Kidney epithelial cell (primary cell): ENCODE measurements at regions not wholly inside any gene's neighbourhood (a gene's known extent, or its start where the extent isn't known, plus 50 kb on each side); places are given as distances from the start of the nearest gene placed in this dataset.
"Not testable (repeated sequence)": the region's sequence is repeated elsewhere in the genome, so short reads cannot be mapped to it uniquely, and the experiment has no call there.

Source experiments
- DNase-seq: peaks from one replicate; pipeline ENCODE4 v3.0.0-alpha.2; 2010; ENCODE audit warnings: low read depth
- H3K27me3 ChIP-seq: 2 replicates; pipeline ENCODE4 v1.6.0; 2011; ENCODE audit warnings: low read length; ENCODE audit not compliant: control insufficient read depth, insufficient read depth
- H3K36me3 ChIP-seq: 2 replicates; pipeline ENCODE4 v1.5.1; 2011; ENCODE audit warnings: low read length; ENCODE audit not compliant: control insufficient read depth, insufficient read depth
- H3K4me3 ChIP-seq: 2 replicates; pipeline ENCODE4 v1.5.1; 2011; ENCODE audit warnings: low read depth, mild to moderate bottlenecking, control low read depth, low read length
- CTCF ChIP-seq: IDR thresholded peaks from 2 replicates; pipeline ENCODE4 v1.5.1; 2011; ENCODE audit warnings: mild to moderate bottlenecking, moderate library complexity, low read length, control low read depth, inconsistent platforms; ENCODE audit not compliant: insufficient read depth, poor library complexity, severe bottlenecking

DNA sequence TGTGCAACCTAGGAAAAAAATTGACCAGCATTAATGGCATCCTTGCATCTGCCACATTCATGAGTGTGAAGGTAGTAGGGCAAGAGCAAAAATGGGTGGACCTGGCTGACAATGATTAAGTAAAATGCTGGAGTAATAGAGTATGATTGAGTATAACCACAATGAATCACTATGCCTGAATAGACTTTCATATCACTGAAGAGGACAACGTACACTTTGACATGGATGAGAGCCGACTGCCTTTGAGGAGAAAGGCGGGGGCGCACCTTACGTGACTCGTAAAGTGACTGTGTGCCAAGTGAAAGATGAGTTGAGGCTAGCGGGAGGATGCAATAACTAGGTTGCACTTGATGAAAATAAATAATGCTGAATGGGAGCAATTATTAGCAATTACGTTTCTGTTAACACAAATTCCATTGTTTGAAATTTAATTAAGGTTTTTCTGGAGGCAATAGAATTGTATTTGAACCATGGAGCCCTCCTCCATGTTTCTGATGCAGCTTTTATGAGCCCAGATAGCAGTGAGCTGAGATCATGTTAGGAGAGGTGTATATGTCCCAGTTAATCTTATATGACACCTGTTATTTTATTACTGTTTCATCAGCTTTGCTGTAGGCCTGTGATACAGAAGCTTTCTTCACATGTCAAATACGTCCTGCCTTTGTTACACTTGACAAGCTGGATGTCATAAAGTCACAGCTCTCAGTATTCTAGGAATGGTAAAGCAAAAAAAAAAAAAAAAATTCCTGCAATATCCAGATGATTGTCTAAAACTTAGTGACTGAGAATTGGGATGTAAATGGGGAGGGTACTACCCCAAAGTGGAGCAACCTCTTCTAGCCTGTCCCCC is 596.5 kb downstream of the NXPH1 start:
- TF ChIP-seq CTCF, result no peak
- Histone ChIP-seq H3K27me3 (no peaks in the 10 kb centered on the region), H3K36me3 (no peaks in the 10 kb centered on the region), H3K4me3 (no peak overlapping the region)
- DNase-seq, result no peak

DNA sequence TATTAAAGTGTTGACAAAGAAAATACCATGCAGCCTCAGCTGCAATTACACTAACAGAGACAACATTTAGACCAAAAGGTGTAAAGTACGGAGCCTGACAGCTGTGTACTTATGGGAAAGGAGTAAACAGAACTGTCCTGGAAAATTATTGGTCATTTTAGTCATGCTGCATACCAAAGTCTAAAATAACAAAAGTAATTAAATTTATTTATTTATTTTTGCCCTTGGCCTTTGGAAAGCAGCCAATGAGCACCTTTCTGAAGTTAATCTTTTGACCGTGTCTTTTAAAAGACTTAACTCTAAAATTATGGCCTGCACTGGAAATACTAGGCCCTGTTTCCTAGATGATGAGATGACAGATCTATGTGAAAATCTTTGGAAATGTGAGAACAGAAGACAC is 597.6 kb downstream of the NXPH1 start:
- Histone ChIP-seq H3K27me3 (no peaks in the 10 kb centered on the region), H3K36me3 (no peaks in the 10 kb centered on the region), H3K4me3 (no peak overlapping the region)
- DNase-seq, result no peak
- TF ChIP-seq CTCF, result no peak

DNA sequence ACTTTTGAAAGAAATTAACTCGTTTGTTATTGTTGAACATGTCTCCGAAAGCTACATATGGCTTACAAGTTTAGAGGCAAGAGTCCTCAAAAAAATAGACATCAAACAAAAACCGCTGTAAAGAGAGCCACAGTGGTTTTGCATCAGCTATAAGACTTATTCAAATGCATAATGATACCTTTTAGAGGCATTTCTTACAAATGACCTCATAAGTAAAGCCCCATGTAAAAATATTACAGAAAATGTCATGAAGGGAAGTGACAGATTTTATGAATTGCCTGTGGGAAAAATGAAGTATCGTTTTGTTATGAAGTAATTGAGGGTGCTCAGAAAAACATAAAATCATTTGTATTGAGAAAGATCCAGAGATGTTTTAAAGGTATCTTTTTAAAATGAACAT is 598.0 kb downstream of the NXPH1 start:
- H3K36me3 ChIP-seq, result no peaks in the 10 kb centered on the region
- no peak for TF ChIP-seq CTCF
- H3K27me3 ChIP-seq, result no peaks in the 10 kb centered on the region
- no peak for DNase-seq
- H3K4me3 ChIP-seq, result no peak overlapping the region

GRCh38 chr7:9036080-9036479 is 602.7 kb downstream of the NXPH1 start:
- no peak for DNase-seq
- H3K27me3 ChIP-seq, result no peaks in the 10 kb centered on the region
- no peak overlapping the region for H3K4me3 ChIP-seq
- no peak for TF ChIP-seq CTCF
- no peaks in the 10 kb centered on the region for H3K36me3 ChIP-seq

DNA sequence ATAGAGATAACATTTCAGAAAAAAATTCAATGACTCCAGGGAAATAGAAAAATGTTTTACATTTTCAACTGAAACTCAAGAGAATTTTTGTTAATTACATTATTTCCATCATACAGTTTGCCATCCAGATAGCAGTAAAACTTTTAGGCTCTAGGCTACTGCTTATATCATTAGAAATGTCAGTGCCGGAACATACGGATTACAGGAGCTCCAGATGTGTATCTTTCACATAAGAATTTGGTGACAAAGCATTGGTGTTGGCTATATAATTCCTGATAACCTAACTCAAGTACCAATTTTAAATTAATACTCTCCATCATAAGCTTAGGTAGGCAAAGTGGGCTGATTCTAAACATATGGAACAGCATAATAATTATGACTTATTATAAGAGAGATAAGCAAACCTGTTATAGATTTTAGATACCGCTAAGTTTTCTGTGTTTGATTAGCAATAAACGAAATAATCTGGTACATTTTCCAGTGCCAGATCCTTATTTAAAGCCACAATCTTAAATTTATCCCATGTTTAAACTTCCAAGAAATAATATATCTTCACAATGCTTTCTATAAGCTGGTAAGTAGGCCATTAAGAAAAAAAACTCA is 637.9 kb downstream of the NXPH1 start:
- Histone ChIP-seq H3K4me3 (no peak overlapping the region), H3K27me3 (no peaks in the 10 kb centered on the region), H3K36me3 (no peaks in the 10 kb centered on the region)
- TF ChIP-seq CTCF, result no peak
- DNase-seq, result no peak

- H3K4me3 ChIP-seq, H3K27me3 ChIP-seq, H3K36me3 ChIP-seq, DNase-seq: not testable (repeated sequence)
These were observed 642.4 kb downstream of the NXPH1 start for GRCh38 chr7:9075774-9076173.
